NCI-H510A treated with DMSO at 0.1 percent for 48 hours (cell line): ENCODE measurements at regions not wholly inside any gene's neighbourhood (a gene's known extent, or its start where the extent isn't known, plus 50 kb on each side); places are given as distances from the start of the nearest gene placed in this dataset.
"Not testable (repeated sequence)": the region's sequence is repeated elsewhere in the genome, so short reads cannot be mapped to it uniquely, and the experiment has no call there.

ENCODE experiments used
- DNase-seq: peaks from one replicate; lab custom pipeline; 2025; lab: John Stamatoyannopoulos, UW

GRCh38 chr5:14054965-14055963, 87.9 kb upstream of the TRIO start:
- DNase-seq: no peak

GRCh38 chr5:14054111-14054854, 88.9 kb upstream of the TRIO start:
- DNase-seq: no peak

GRCh38 chr5:14050821-14051220, 92.3 kb upstream of the TRIO start:
- DNase-seq: no peak

- DNase-seq: no peak
These were observed 94.7 kb upstream of the TRIO start for GRCh38 chr5:14048434-14048833.

- DNase-seq: no peak
These were observed 97.2 kb upstream of the DNAH5 start for GRCh38 chr5:14041528-14042192.

GRCh38 chr5:14040542-14040941, 96.1 kb upstream of the DNAH5 start:
- no peak for DNase-seq

GRCh38 chr5:14039576-14039975, 95.1 kb upstream of the DNAH5 start:
- no peak for DNase-seq

GRCh38 chr5:14039063-14039462, 94.6 kb upstream of the DNAH5 start:
- no peak for DNase-seq

- no peak for DNase-seq
These were observed 94.0 kb upstream of the DNAH5 start for GRCh38 chr5:14038341-14038959.

- DNase-seq: no peak
These were observed 92.5 kb upstream of the DNAH5 start for GRCh38 chr5:14036947-14037346.

- no peak for DNase-seq
These were observed 92.0 kb upstream of the DNAH5 start for GRCh38 chr5:14036514-14036913.

GRCh38 chr5:14035859-14036503, 91.5 kb upstream of the DNAH5 start:
- DNase-seq: peak; percentile 57

GRCh38 chr5:14034963-14035362, 90.5 kb upstream of the DNAH5 start:
- DNase-seq: no peak

GRCh38 chr5:14032918-14033317, 88.4 kb upstream of the DNAH5 start:
- no peak for DNase-seq

GRCh38 chr5:14028938-14029584, 84.6 kb upstream of the DNAH5 start:
- no peak for DNase-seq

GRCh38 chr5:14028188-14028587, 83.7 kb upstream of the DNAH5 start:
- DNase-seq: no peak

- DNase-seq: no peak
These were observed 81.2 kb upstream of the DNAH5 start for GRCh38 chr5:14025569-14026286.

GRCh38 chr5:14022971-14023370, 78.5 kb upstream of the DNAH5 start:
- DNase-seq: no peak

GRCh38 chr5:14020944-14021343, 76.5 kb upstream of the DNAH5 start:
- not testable (repeated sequence) for DNase-seq

- DNase-seq: no peak
These were observed 75.3 kb upstream of the DNAH5 start for GRCh38 chr5:14019768-14020290.
